HEK293 (cell line): ENCODE measurements at regions not wholly inside any gene's neighbourhood (a gene's known extent, or its start where the extent isn't known, plus 50 kb on each side); places are given as distances from the start of the nearest gene placed in this dataset.

Source experiments
- CTCF ChIA-PET: fragments of 350-600 bp; formaldehyde crosslinking; extraction: SDS; loops from one replicate; lab custom pipeline; 2021; ENCODE audit warnings: antibody characterized with exemption; lab: Yijun Ruan, JAX
- POLR2A ChIA-PET: fragments of 300-600 bp; formaldehyde crosslinking; extraction: SDS; loops from one replicate; lab custom pipeline; 2020; ENCODE audit warnings: antibody characterized with exemption, inconsistent platforms; lab: Yijun Ruan, JAX
- H3K27ac ChIP-seq: fragments of 200-500 bp; sonication (Bioruptor generic); 2 replicates; pipeline ENCODE4 v1.5.1; 2014; ENCODE audit warnings: low read depth, low read length, control low read depth, inconsistent platforms; ENCODE audit errors: extremely low read depth
- H3K36me3 ChIP-seq, 2 experiments: fragments of 200-500 bp in 1 of 2; sonication (Bioruptor generic) in 1 of 2; 1 replicate in 1 of 2; 2 replicates in 1 of 2; pipeline ENCODE4 v1.5.1; 2014 to 2017; ENCODE audit warnings: inconsistent platforms in 2 of 2, low read length in 2 of 2; ENCODE audit not compliant: control insufficient read depth in 2 of 2, insufficient read depth in 1 of 2
- H3K4me1 ChIP-seq: fragments of 200-500 bp; sonication (Bioruptor generic); 2 replicates; pipeline ENCODE4 v1.5.1; 2014; ENCODE audit warnings: mild to moderate bottlenecking, low read length, inconsistent platforms; ENCODE audit not compliant: control insufficient read depth, insufficient read depth
- H3K4me3 ChIP-seq: 2 replicates; pipeline ENCODE4 v1.5.1; 2011; ENCODE audit warnings: low read depth, mild to moderate bottlenecking, control low read depth, low read length, moderate library complexity
- H3K9me3 ChIP-seq: fragments of 200-500 bp; sonication (Bioruptor generic); 2 replicates; pipeline ENCODE4 v1.5.1; 2014; ENCODE audit warnings: low read depth, low read length, inconsistent platforms; ENCODE audit not compliant: control insufficient read depth, insufficient read depth
- EGR2 ChIP-seq: fragments of 450-650 bp; formaldehyde crosslinking; IDR thresholded peaks from 2 replicates; pipeline ENCODE4 v1.5.1; 2016; ENCODE audit warnings: low read depth, missing biosample characterization, missing genetic modification characterization
- HOXD13 ChIP-seq: sonication (generic); formaldehyde crosslinking; IDR thresholded peaks from 2 replicates; pipeline ENCODE4 v1.8.0; 2022; ENCODE audit warnings: missing genetic modification reagents, borderline replicate concordance
- PATZ1 ChIP-seq: fragments of 450-650 bp; formaldehyde crosslinking; IDR thresholded peaks from 2 replicates; pipeline ENCODE4 v1.5.1; 2016; ENCODE audit warnings: missing biosample characterization, missing genetic modification characterization
- PRDM4 ChIP-seq: fragments of 450-650 bp; formaldehyde crosslinking; IDR thresholded peaks from 2 replicates; pipeline ENCODE4 v1.5.1; 2017; ENCODE audit warnings: missing biosample characterization, missing genetic modification characterization
- RBAK ChIP-seq: fragments of 450-650 bp; formaldehyde crosslinking; IDR thresholded peaks from 2 replicates; pipeline ENCODE4 v1.5.1; 2016; ENCODE audit warnings: missing biosample characterization, missing genetic modification characterization
- SCRT2 ChIP-seq: fragments of 450-650 bp; formaldehyde crosslinking; IDR thresholded peaks from 2 replicates; pipeline ENCODE4 v1.5.1; 2016; ENCODE audit warnings: missing biosample characterization, missing genetic modification characterization
- SP7 ChIP-seq: fragments of 450-650 bp; formaldehyde crosslinking; IDR thresholded peaks from 2 replicates; pipeline ENCODE4 v1.5.1; 2016; ENCODE audit warnings: missing biosample characterization, missing genetic modification characterization
- ZBTB10 ChIP-seq: fragments of 450-650 bp; formaldehyde crosslinking; IDR thresholded peaks from 2 replicates; pipeline ENCODE4 v1.5.1; 2016; ENCODE audit warnings: missing biosample characterization, missing genetic modification characterization
- ZBTB49 ChIP-seq: fragments of 450-650 bp; formaldehyde crosslinking; IDR thresholded peaks from 2 replicates; pipeline ENCODE4 v1.5.1; 2016; ENCODE audit warnings: missing biosample characterization, missing genetic modification characterization, low read depth
- ZNF148 ChIP-seq: fragments of 450-650 bp; formaldehyde crosslinking; IDR thresholded peaks from 2 replicates; pipeline ENCODE4 v1.5.0; 2017; ENCODE audit warnings: missing biosample characterization, missing genetic modification characterization, borderline replicate concordance
- ZNF19 ChIP-seq: fragments of 450-650 bp; formaldehyde crosslinking; IDR thresholded peaks from 2 replicates; pipeline ENCODE4; 2016; ENCODE audit warnings: missing biosample characterization, missing genetic modification characterization, low read depth
- ZNF214 ChIP-seq: fragments of 450-650 bp; formaldehyde crosslinking; IDR thresholded peaks from 2 replicates; pipeline ENCODE4 v1.5.1; 2017; ENCODE audit warnings: missing biosample characterization, mild to moderate bottlenecking, missing genetic modification characterization, borderline replicate concordance
- ZNF335 ChIP-seq: fragments of 450-650 bp; formaldehyde crosslinking; conservative IDR thresholded peaks from 2 replicates; pipeline ENCODE4 v1.5.1; 2016; ENCODE audit warnings: missing biosample characterization, missing genetic modification characterization
- ZNF394 ChIP-seq: fragments of 450-650 bp; formaldehyde crosslinking; IDR thresholded peaks from 2 replicates; pipeline ENCODE4 v1.5.1; 2016; ENCODE audit warnings: missing biosample characterization, missing genetic modification characterization, mild to moderate bottlenecking, moderate library complexity, borderline replicate concordance
- ZNF48 ChIP-seq: fragments of 450-650 bp; formaldehyde crosslinking; IDR thresholded peaks from 2 replicates; pipeline ENCODE4 v1.5.1; 2016; ENCODE audit warnings: missing biosample characterization, missing genetic modification characterization
- ZNF600 ChIP-seq: fragments of 450-650 bp; formaldehyde crosslinking; IDR thresholded peaks from 2 replicates; pipeline ENCODE4 v1.5.1; 2016; ENCODE audit warnings: missing biosample characterization, missing genetic modification characterization
- ZNF610 ChIP-seq: fragments of 450-650 bp; formaldehyde crosslinking; IDR thresholded peaks from 2 replicates; pipeline ENCODE4 v1.5.1; 2016; ENCODE audit warnings: missing biosample characterization, missing genetic modification characterization, borderline replicate concordance
- ZNF664 ChIP-seq: fragments of 450-650 bp; formaldehyde crosslinking; IDR thresholded peaks from 2 replicates; pipeline ENCODE4 v1.5.1; 2016; ENCODE audit warnings: missing biosample characterization, missing genetic modification characterization
- ZNF701 ChIP-seq: fragments of 450-650 bp; formaldehyde crosslinking; IDR thresholded peaks from 2 replicates; pipeline ENCODE4 v1.5.1; 2016; ENCODE audit warnings: missing biosample characterization, missing genetic modification characterization
- ZNF792 ChIP-seq: fragments of 450-650 bp; formaldehyde crosslinking; IDR thresholded peaks from 2 replicates; pipeline ENCODE4 v1.5.1; 2016; ENCODE audit warnings: missing biosample characterization, missing genetic modification characterization
- ZNF837 ChIP-seq: fragments of 450-650 bp; formaldehyde crosslinking; IDR thresholded peaks from 2 replicates; pipeline ENCODE4 v1.5.1; 2016; ENCODE audit warnings: missing biosample characterization, missing genetic modification characterization
- ZSCAN5A ChIP-seq: fragments of 450-650 bp; formaldehyde crosslinking; IDR thresholded peaks from 2 replicates; pipeline ENCODE4 v1.5.1; 2016; ENCODE audit warnings: missing biosample characterization, missing genetic modification characterization

GRCh38 chr2:57885742-57886141, 160.9 kb upstream of the VRK2 start:
- H3K9me3 ChIP-seq, result no peaks in the 10 kb centered on the region
- POLR2A ChIA-PET, result no interaction called here
- no peaks in the 10 kb centered on the region for H3K4me1 ChIP-seq
- H3K4me3 ChIP-seq, result no peak overlapping the region
- no peak for TF ChIP-seq ZNF664
- no peak for TF ChIP-seq ZNF148 (tag by site-specific recombination)
- TF ChIP-seq ZBTB10 (tag by site-specific recombination), result no peak
- TF ChIP-seq PRDM4, result no peak
- TF ChIP-seq ZNF335 (tag by site-specific recombination), result no peak
- TF ChIP-seq ZBTB49, result no peak
- TF ChIP-seq ZNF701, result no peak
- TF ChIP-seq EGR2 (tag by site-specific recombination), result no peak
- TF ChIP-seq, all 188 proteins: peak for 0
- no peak overlapping the region for H3K27ac ChIP-seq
- CTCF ChIA-PET, result no interaction called here
- H3K36me3 ChIP-seq, result no peaks in the 10 kb centered on the region

GRCh38 chr2:57886161-57886786, 160.3 kb upstream of the VRK2 start:
- H3K4me1 ChIP-seq, result no peaks in the 10 kb centered on the region
- no peak for TF ChIP-seq HOXD13 (CRISPR knock-in tag)
- TF ChIP-seq SP7 (tag by site-specific recombination), result no peak
- TF ChIP-seq ZNF837 (tag by site-specific recombination), result no peak
- no peak for TF ChIP-seq ZSCAN5A
- no peak for TF ChIP-seq SCRT2
- TF ChIP-seq ZNF214 (tag by site-specific recombination), result no peak
- no peak for TF ChIP-seq PATZ1 (tag by site-specific recombination)
- no peak for TF ChIP-seq ZNF394
- no peak for TF ChIP-seq ZNF600 (tag by site-specific recombination)
- no peak for TF ChIP-seq ZNF48 (tag by site-specific recombination)
- no peak for TF ChIP-seq ZNF610 (tag by site-specific recombination)
- TF ChIP-seq ZNF19, result no peak
- TF ChIP-seq ZNF792 (tag by site-specific recombination), result no peak
- no peak for TF ChIP-seq RBAK

More at GRCh38 chr2:57886161-57886786, 160.3 kb upstream of the VRK2 start:
- H3K4me3 ChIP-seq, result no peak overlapping the region
- H3K36me3 ChIP-seq, result no peaks in the 10 kb centered on the region
- ChIA-PET POLR2A (no interaction called here), CTCF (interaction anchor here (0.7 kb wide), 1 partner anchor 218 kb away, joined by 3 read pairs; no protein-coding TSS in a partner anchor)
- H3K9me3 ChIP-seq, result no peaks in the 10 kb centered on the region
- no peak overlapping the region for H3K27ac ChIP-seq
